Stimulated activated CD4-positive, alpha-beta T cell treated with anti-CD3 and anti-CD28 coated beads, Interleukin-12 subunit alpha, Interleukin-12 subunit beta, amount 100 ng/mL, for 48 hours (primary cell): ENCODE measurements at regions not wholly inside any gene's neighbourhood (a gene's known extent, or its start where the extent isn't known, plus 50 kb on each side); places are given as distances from the start of the nearest gene placed in this dataset.

ENCODE experiments used
- DNase-seq, 3 donors: peaks; one replicate each; pipeline ENCODE4 v3.0.0-alpha.2; 2020; ENCODE audit warnings: low read depth in 2 of 3, low spot score in 1 of 3

GRCh38 chr12:24231298-24231697 lies 281.8 kb upstream of the SOX5 start:
- DNase-seq, result no peak

- no peak for DNase-seq
Measured at GRCh38 chr12:24230061-24230701, 280.7 kb upstream of the SOX5 start.

- no peak for DNase-seq
Measured at GRCh38 chr12:24229031-24229700, 279.7 kb upstream of the SOX5 start.

GRCh38 chr12:24228371-24228770 lies 278.9 kb upstream of the SOX5 start:
- no peak for DNase-seq

GRCh38 chr12:24227551-24227950 lies 278.1 kb upstream of the SOX5 start:
- DNase-seq, result no peak

GRCh38 chr12:24226745-24227350 lies 277.4 kb upstream of the SOX5 start:
- no peak for DNase-seq

- DNase-seq, result no peak
Measured at GRCh38 chr12:24224401-24224800, 274.9 kb upstream of the SOX5 start.

- no peak for DNase-seq
Measured at GRCh38 chr12:24223926-24224325, 274.5 kb upstream of the SOX5 start.

- no peak for DNase-seq
Measured at GRCh38 chr12:24222968-24223367, 273.5 kb upstream of the SOX5 start.

- DNase-seq, result no peak
Measured at GRCh38 chr12:24212496-24212895, 263.0 kb upstream of the SOX5 start.

- DNase-seq, result no peak
Measured at GRCh38 chr12:24206621-24207020, 257.2 kb upstream of the SOX5 start.

- no peak for DNase-seq
Measured at GRCh38 chr12:24201258-24201970, 251.9 kb upstream of the SOX5 start.

- no peak for DNase-seq
Measured at GRCh38 chr12:24200010-24200409, 250.5 kb upstream of the SOX5 start.

GRCh38 chr12:24198936-24199671 lies 249.6 kb upstream of the SOX5 start:
- DNase-seq, result no peak

GRCh38 chr12:24198070-24198469 lies 248.6 kb upstream of the SOX5 start:
- no peak for DNase-seq

- no peak for DNase-seq
Measured at GRCh38 chr12:24197532-24197931, 248.1 kb upstream of the SOX5 start.

GRCh38 chr12:24195063-24195462 lies 245.6 kb upstream of the SOX5 start:
- DNase-seq, result no peak

GRCh38 chr12:24191117-24191516 lies 241.6 kb upstream of the SOX5 start:
- DNase-seq, result no peak

- DNase-seq, result no peak
Measured at GRCh38 chr12:24185782-24186181, 236.3 kb upstream of the SOX5 start.

GRCh38 chr12:24177889-24178288 lies 228.4 kb upstream of the SOX5 start:
- no peak for DNase-seq

- no peak for DNase-seq
Measured at GRCh38 chr12:24175929-24176328, 226.5 kb upstream of the SOX5 start.
